NCI-H510A (cell line): ENCODE measurements at regions not wholly inside any gene's neighbourhood (a gene's known extent, or its start where the extent isn't known, plus 50 kb on each side); places are given as distances from the start of the nearest gene placed in this dataset.

Source experiments
- DNase-seq: peaks from one replicate; lab custom pipeline; 2025; lab: John Stamatoyannopoulos, UW

DNA sequence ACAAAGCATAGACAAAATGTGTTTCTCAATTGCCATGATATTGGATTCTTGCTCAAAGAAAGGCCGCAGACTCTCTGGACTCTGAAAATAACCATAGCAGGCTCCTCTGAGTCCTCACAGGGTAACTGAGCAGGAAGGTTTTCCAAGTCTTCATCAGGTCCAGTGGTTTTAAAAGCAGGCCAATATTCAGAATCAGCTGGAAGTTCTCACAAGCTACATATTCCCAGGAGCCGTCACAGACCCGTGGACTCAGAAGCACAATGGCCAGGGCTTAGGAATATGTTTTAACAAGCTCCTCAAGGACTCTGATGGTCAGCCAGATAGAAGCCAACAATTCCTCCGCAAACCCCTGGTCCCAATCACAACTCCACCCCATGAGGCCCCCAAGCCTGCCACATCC, 256.1 kb upstream of the ADAMTS9 start:
- DNase-seq, result no peak

- no peak for DNase-seq
Observed at GRCh38 chr3:64940596-64941348, 253.0 kb upstream of the ADAMTS9 start.

DNA sequence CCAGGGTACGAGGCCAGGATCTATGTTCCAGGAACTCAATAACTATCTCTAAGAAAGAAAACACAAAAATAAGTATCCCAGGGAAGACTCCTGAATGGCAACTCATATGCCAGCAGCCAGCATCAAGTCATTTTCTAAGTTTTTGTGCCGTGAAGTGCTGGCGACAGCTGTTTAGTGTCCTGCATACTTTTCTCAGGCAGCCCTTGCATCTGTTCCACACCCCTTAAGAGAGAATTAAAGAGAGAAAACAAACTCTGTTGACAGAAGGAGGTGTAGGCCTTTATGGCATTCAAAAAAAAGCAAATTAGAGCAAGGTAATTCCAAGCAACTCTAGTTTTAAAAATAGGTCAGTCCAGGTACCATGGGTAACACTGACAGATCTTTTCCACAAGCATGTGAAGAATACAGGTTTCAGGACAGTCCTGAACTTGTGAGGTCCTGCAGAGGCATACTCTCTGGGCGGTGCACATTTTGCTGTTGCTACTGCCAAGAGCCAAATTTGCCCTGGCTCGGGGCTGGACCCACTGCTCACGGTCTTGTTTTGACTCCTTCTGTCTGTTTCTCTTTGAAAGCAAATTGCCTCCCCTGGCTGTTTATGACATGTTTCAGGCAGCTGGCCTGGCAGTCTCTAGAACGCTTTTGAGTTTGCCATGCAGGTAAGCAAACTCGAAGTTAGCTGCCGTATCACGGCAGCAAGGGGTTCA, 252.1 kb upstream of the ADAMTS9 start:
- no peak for DNase-seq

DNA sequence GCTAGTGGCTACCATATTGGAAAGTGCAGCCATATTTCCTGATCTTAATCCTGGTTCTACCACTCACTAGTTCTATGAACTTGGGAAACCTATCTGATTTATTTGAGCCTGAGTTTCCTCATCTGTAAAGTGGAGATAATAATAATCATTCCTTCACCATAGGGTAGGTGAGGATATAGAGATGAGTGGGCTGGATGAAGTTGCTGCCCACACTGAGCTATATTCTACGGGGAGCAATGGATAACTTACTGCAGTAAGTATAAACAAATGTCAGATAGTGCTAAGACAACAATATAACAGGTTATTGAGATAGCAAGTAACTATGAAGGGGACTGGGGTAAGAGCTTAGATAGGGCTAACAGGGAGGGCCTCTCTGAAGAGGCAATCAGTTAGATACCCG, 251.5 kb upstream of the ADAMTS9 start:
- no peak for DNase-seq

- no peak for DNase-seq
Observed at GRCh38 chr3:64936556-64936955, 248.8 kb upstream of the ADAMTS9 start.

GRCh38 chr3:64935971-64936370, 248.2 kb upstream of the ADAMTS9 start:
- DNase-seq, result no peak

- no peak for DNase-seq
Observed at GRCh38 chr3:64932666-64933342, 245.0 kb upstream of the ADAMTS9 start.

DNA sequence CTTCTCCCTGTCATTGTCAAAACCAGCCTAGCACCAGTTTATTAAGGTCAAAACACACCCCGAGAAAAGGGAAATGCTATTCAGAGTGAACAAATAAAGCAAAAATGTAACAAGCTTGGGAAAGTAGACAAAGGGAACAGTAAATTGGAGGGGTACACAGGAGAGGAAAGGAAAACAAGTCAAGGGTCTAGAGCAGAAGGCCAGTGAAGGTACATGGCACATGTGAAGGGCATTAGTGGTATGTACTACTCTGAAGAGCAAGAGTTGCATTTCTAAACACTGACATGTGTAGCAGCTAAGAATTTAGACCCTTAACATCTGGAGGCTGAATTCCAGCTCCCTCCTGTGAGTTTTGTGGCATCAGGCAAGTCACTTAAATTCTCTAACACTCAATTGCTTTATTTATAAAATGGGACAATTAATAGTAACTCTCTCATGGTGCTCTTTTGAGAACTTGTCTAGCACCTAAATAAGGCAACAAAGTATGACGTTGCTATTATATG, 244.3 kb upstream of the ADAMTS9 start:
- DNase-seq, result no peak

GRCh38 chr3:64930891-64931290, 243.1 kb upstream of the ADAMTS9 start:
- DNase-seq, result no peak

DNA sequence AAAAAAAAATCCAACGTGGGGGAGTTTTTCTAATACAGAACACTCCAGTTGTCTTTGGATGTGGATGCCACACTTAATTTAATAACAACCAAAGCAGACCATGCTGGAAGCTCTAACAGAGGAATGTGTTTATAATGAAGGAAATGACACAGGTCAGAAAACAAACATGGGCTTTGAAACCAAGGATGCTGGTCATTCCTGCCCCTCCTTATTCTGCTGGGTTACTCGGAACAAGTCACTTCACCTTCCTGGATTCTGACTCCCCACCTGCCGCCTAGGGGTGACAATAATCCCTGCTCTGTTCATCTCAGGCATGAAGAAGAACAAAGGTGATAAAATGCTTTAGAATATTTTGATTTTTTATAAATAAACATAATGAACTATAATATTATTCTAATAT, 240.9 kb upstream of the ADAMTS9 start:
- no peak for DNase-seq

GRCh38 chr3:64927689-64928088, 239.9 kb upstream of the ADAMTS9 start:
- no peak for DNase-seq

DNA sequence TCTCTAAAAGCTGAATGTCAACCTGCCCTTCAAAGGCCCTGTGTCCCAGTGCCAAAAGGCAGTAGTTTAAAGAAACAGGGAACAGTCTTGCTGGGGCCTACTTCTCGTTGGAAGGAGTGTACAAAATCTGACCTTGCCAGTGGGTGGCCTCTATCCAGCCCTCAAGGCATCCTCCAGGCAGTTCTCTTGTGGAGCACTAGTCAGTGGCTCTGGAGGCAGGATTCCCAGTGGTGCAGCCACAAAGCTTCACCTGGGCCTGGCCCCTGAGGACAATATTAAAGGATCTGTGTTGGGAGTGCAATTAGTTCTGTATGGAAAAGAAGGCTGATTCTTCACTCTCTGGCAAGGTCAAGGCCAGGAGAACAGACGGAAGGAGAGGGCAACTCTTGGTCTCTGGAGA, 237.8 kb upstream of the ADAMTS9 start:
- DNase-seq, result no peak

GRCh38 chr3:64924961-64925360, 237.2 kb upstream of the ADAMTS9 start:
- no peak for DNase-seq

GRCh38 chr3:64922213-64922612, 234.4 kb upstream of the ADAMTS9 start:
- DNase-seq, result no peak

GRCh38 chr3:64921281-64922065, 233.7 kb upstream of the ADAMTS9 start:
- no peak for DNase-seq

DNA sequence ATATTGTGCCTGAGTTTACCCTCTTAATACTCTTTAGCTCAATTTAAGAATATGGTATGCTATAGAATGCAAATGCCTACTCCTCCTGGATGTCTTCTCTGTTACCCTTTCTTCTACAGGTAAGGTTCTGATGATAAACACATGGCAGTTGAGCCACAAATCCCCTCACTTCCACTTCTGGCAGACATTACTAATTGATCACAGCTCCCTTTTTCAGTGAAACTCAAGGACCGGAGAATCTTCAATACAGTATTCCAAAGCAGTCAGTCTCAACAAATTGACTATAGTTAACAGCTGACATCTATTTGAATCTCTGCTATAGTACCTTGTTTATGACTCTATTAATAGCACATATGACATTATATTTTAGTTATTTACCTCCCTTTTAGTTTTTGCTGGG, 232.1 kb upstream of the ADAMTS9 start:
- no peak for DNase-seq

DNA sequence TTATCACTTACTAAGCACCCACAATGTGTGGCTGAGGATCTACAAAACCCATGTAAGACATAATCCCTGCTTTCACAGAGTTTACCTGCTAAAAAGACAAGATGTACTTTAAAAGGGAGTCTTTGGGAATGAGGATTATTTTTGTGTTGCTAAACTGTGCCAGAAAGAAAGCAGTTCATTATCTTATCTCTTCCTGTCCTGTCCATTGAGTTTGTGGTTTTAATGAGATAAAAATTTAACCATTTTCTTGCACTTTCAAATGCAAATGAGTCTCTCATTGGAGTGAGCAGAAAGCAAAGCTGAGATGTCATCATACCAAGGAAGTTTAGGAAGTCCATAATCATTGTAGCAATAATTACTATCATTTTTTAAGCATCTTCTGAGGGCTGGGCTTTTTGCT, 231.2 kb upstream of the ADAMTS9 start:
- no peak for DNase-seq

DNA sequence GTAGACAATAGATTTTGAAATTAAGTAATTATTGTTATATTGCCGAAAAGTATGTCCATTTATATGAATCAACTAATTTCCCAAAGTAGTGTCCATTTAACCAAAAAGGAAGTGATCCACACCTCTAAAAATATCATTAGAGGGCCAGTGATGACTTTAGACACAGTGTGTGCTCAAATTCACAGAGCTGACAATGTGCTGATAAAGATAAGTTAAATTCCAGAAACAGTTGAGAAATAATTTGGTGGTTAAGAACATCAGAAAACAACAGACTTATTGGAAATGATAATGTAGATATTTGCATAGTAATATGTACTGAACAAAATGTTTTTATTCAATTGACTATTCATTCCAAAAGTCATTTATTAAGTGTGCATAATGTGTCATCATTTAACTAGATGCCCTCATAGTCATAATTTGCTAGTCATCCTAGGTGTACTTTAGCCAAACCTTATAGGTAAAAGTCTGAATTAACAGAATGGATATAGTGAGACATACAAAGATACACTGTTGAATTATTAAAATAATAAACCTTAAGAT, 230.2 kb upstream of the ADAMTS9 start:
- no peak for DNase-seq

DNA sequence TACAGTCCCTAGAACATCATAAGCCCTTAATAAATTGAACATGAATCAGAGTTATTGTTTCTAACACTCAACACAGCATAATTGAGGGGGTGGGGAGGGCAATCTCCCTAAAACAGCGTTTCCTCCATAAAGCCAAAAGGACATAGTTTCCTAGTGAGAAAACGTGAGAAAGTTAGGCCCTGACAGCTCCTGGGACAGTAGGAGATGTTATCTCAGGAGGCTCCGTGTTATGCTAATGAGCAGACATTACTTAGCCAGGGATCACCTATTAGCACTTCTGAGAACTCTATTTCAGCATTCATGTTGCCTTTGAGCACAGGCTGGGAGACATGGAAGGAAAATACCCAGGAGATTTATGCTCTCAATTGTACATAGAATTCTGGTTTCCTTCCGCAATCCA, 229.1 kb upstream of the ADAMTS9 start:
- no peak for DNase-seq

DNA sequence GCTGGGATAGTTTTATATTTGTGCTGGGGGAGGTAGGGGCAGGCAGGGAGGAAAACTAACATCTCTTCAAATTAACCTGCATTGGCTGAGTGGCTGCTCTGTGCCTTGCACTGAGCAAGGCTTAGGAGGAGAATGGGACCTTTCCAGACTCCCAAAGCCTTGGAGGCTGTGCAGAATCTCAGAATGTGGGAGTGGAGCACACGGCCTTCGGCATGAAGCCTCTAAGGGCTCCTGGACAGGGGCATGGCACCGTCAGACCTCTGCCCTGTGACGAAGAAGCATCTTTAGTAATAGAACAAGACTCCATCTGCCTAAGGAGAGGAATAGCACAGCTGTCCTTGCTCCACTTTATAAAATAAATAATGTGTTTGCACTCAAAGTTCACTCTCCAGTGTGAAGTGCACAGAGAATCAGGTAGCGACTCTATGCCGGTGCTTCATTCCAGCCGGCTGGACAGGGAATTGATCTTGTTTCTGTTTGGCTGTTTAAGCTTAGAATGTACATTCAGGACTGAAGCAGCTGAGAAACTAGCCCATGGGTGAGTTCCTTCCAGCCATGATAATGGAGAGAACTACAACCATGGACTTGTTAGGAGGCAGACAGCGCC, 228.5 kb upstream of the ADAMTS9 start:
- DNase-seq, result no peak

- DNase-seq, result no peak
Observed at GRCh38 chr3:64915778-64916177, 228.0 kb upstream of the ADAMTS9 start.

DNA sequence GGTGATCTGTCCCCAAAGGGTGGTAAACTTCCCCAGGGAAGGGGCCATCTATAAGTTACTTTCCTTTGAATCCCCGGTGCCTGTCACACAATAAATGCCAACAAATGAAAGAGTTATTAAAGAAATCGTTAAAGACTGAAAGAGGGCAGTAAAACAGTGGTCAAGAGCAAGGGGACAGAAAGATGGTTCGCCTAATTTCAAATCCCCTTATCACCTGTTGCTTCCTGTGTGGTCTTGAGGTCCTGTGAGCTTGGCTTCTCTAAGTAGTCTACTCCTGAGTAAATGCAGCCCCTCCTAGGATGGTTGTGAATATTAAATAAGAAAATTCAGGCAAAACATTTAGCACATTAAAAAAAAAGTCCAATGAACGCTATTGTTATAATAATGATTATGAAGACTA, 225.7 kb upstream of the ADAMTS9 start:
- DNase-seq, result no peak
